ENCODE measurements at regions not wholly inside any gene's neighbourhood (a gene's known extent, or its start where the extent isn't known, plus 50 kb on each side); places are given as distances from the start of the nearest gene placed in this dataset.
A peak's percentile ranks its signal among the peaks of the same experiment; 100 is the strongest.

- Histone ChIP-seq H3K4me3 (ENCODE audit: low read depth in 2 of 2, low read length in 1 of 2) (no peak overlapping the region), H3F3A (replicated peaks; ENCODE audit: insufficient read depth) (no peaks in the 10 kb centered on the region), H2AFZ (ENCODE audit: low read depth) (no peak overlapping the region), H3K79me2 (ENCODE audit: insufficient read depth) (no peaks in the 10 kb centered on the region), H3K27me3 (ENCODE audit: insufficient read depth) (no peaks in the 10 kb centered on the region), H3K4me1 (ENCODE audit: control insufficient read depth in 1 of 2, insufficient read depth in 2 of 2, low read depth in 1 of 2, low read length in 1 of 2) (peaks cover 0 to 3% of the 10 kb centered on the region in 2 experiments; a peak in 2 of 4 replicates), H3K9ac (no peak overlapping the region), H3K4me2 (no peak overlapping the region), H3K27ac (ENCODE audit: low read depth in 2 of 2, low read length in 1 of 2) (no peak overlapping the region), H3K36me3 (replicated peaks in 1 of 2; ENCODE audit: control insufficient read depth in 1 of 2, insufficient read depth in 2 of 2, low read length in 1 of 2) (no peaks in the 10 kb centered on the region), H3K9me2 (no peaks in the 10 kb centered on the region; the same call in 1 of the 2 replicates), H4K20me1 (ENCODE audit: insufficient read depth) (no peaks in the 10 kb centered on the region), H3K9me3 (no peaks in the 10 kb centered on the region)
- 53% methylated on average over 8 of the region's 8 CpGs for WGBS (ENCODE audit: low lambda C conversion rate)
- ChIA-PET POLR2A (no interaction called here), CTCF (interaction anchor here (1.0 to 2.7 kb wide), 2 partner anchors 9 to 91 kb away, joined by 3 to 11 read pairs; no protein-coding TSS in a partner anchor)
- TF ChIP-seq MXI1 (IDR thresholded peaks at IDR 0.05; ENCODE audit: low read depth, low read length) (no peak), ZBTB33 (IDR thresholded peaks at IDR 0.05; ENCODE audit: borderline replicate concordance, low read depth) (no peak), CHD2 (IDR thresholded peaks at IDR 0.05; ENCODE audit: low read length, partially characterized antibody) (peak; percentile 3)
- DNase-seq: no peak
These were observed 168.2 kb downstream of the ZDHHC21 start for GRCh38 chr9:14524873-14525515.

GRCh38 chr9:14523545-14523944 lies 169.7 kb downstream of the ZDHHC21 start:
- no peak overlapping the region for H3K27ac ChIP-seq (ENCODE audit: low read depth in 2 of 2, low read length in 1 of 2)
- no peak overlapping the region for H3K4me3 ChIP-seq (ENCODE audit: low read depth in 2 of 2, low read length in 1 of 2)
- DNase-seq: no peak
- 79% methylated on average over 6 of the region's 6 CpGs for WGBS (ENCODE audit: low lambda C conversion rate)
- no peaks in the 10 kb centered on the region for H3K36me3 ChIP-seq (replicated peaks in 1 of 2; ENCODE audit: control insufficient read depth in 1 of 2, insufficient read depth in 2 of 2, low read length in 1 of 2)
- no peak for TF ChIP-seq USF2 (IDR thresholded peaks at IDR 0.05; ENCODE audit: borderline replicate concordance, low read depth, low read length)
- TF ChIP-seq TCF12 (IDR thresholded peaks at IDR 0.05): no peak
- no peak for TF ChIP-seq RXRA (IDR thresholded peaks at IDR 0.05; ENCODE audit: borderline replicate concordance, low read depth)
- TF ChIP-seq CHD2 (IDR thresholded peaks at IDR 0.05; ENCODE audit: low read length, partially characterized antibody): no peak
- TF ChIP-seq SMC3 (IDR thresholded peaks at IDR 0.05; ENCODE audit: low read depth, low read length): no peak
- TF ChIP-seq MAX (IDR thresholded peaks at IDR 0.05; ENCODE audit: low read depth): no peak
- no peak for TF ChIP-seq RCOR1 (IDR thresholded peaks at IDR 0.05; ENCODE audit: low read length)
- no peak for TF ChIP-seq EZH2phosphoT487 (IDR thresholded peaks at IDR 0.05; ENCODE audit: borderline replicate concordance, low read depth)
- TF ChIP-seq NFIC (IDR thresholded peaks at IDR 0.05; ENCODE audit: borderline replicate concordance): no peak
- no peak for TF ChIP-seq ELF1 (IDR thresholded peaks at IDR 0.05)
- TF ChIP-seq YY1 (IDR thresholded peaks at IDR 0.05; ENCODE audit: low read depth): no peak
- TF ChIP-seq FOXM1 (IDR thresholded peaks at IDR 0.05; ENCODE audit: low read depth): no peak
- TF ChIP-seq MEF2A (IDR thresholded peaks at IDR 0.05; ENCODE audit: borderline replicate concordance, low read depth): no peak
- no peak for TF ChIP-seq ZBTB33 (IDR thresholded peaks at IDR 0.05; ENCODE audit: borderline replicate concordance, low read depth)
- TF ChIP-seq SIN3A (IDR thresholded peaks at IDR 0.05; ENCODE audit: borderline replicate concordance, low read depth, low read length): no peak
- no peak for TF ChIP-seq RAD21 (IDR thresholded peaks at IDR 0.05; ENCODE audit: low read length)
- TF ChIP-seq FOXJ3 (CRISPR knock-in tag; IDR thresholded peaks at IDR 0.05): no peak
- no peak for TF ChIP-seq TAF1 (IDR thresholded peaks at IDR 0.05; ENCODE audit: borderline replicate concordance, low read depth, low read length)
- no peak for TF ChIP-seq RFX5 (IDR thresholded peaks at IDR 0.05; ENCODE audit: low read length)
- TF ChIP-seq USF1 (IDR thresholded peaks at IDR 0.05; ENCODE audit: borderline replicate concordance, low read depth): no peak
- H3K9me2 ChIP-seq: no peaks in the 10 kb centered on the region; the same call in 1 of the 2 replicates
- no peaks in the 10 kb centered on the region for H3F3A ChIP-seq (replicated peaks; ENCODE audit: insufficient read depth)
- no peak overlapping the region for H3K4me2 ChIP-seq
- POLR2A ChIA-PET: no interaction called here
- no peaks in the 10 kb centered on the region for H3K27me3 ChIP-seq (ENCODE audit: insufficient read depth)
- H3K4me1 ChIP-seq (ENCODE audit: control insufficient read depth in 1 of 2, insufficient read depth in 2 of 2, low read depth in 1 of 2, low read length in 1 of 2): peaks cover 0 to 6% of the 10 kb centered on the region in 2 experiments; a peak in 2 of 4 replicates
- H3K79me2 ChIP-seq (ENCODE audit: insufficient read depth): no peaks in the 10 kb centered on the region
- no peak overlapping the region for H2AFZ ChIP-seq (ENCODE audit: low read depth)
- CTCF ChIA-PET: interaction anchor here (0.7 kb wide), 1 partner anchor 9 kb away, joined by 4 read pairs; no protein-coding TSS in a partner anchor
- H3K9ac ChIP-seq: no peak overlapping the region
- H4K20me1 ChIP-seq (ENCODE audit: insufficient read depth): no peaks in the 10 kb centered on the region
- H3K9me3 ChIP-seq: no peaks in the 10 kb centered on the region
